ENCODE measurements at regions not wholly inside any gene's neighbourhood (a gene's known extent, or its start where the extent isn't known, plus 50 kb on each side); places are given as distances from the start of the nearest gene placed in this dataset.

- TF ChIP-seq, protein P1, sequence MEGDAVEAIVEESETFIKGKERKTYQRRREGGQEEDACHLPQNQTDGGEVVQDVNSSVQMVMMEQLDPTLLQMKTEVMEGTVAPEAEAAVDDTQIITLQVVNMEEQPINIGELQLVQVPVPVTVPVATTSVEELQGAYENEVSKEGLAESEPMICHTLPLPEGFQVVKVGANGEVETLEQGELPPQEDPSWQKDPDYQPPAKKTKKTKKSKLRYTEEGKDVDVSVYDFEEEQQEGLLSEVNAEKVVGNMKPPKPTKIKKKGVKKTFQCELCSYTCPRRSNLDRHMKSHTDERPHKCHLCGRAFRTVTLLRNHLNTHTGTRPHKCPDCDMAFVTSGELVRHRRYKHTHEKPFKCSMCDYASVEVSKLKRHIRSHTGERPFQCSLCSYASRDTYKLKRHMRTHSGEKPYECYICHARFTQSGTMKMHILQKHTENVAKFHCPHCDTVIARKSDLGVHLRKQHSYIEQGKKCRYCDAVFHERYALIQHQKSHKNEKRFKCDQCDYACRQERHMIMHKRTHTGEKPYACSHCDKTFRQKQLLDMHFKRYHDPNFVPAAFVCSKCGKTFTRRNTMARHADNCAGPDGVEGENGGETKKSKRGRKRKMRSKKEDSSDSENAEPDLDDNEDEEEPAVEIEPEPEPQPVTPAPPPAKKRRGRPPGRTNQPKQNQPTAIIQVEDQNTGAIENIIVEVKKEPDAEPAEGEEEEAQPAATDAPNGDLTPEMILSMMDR (conservative IDR thresholded peaks at IDR 0.05; ENCODE audit: low read depth, low read length) = no peak
- DNase-seq (ENCODE audit: low read depth) = no peak
- H3K4me3 ChIP-seq (ENCODE audit: low read depth, low read length) = no peak overlapping the region
These were observed 75.3 kb upstream of the PRR20G start for GRCh38 chr3:127363171-127363570.

- DNase-seq (ENCODE audit: low read depth) = no peak
- TF ChIP-seq, protein P1 (conservative IDR thresholded peaks at IDR 0.05; ENCODE audit: low read depth, low read length) = no peak
These were observed 72.8 kb upstream of the PRR20G start for GRCh38 chr3:127360647-127361046.

GRCh38 chr3:127358641-127359040 is 70.8 kb upstream of the PRR20G start:
- DNase-seq (ENCODE audit: low read depth) = no peak
- TF ChIP-seq, protein P1 (conservative IDR thresholded peaks at IDR 0.05; ENCODE audit: low read depth, low read length) = no peak

More at GRCh38 chr3:127360647-127361046, 72.8 kb upstream of the PRR20G start:
- H3K4me3 ChIP-seq (ENCODE audit: low read depth, low read length) = no peak overlapping the region

GRCh38 chr3:127356381-127356780 is 68.5 kb upstream of the PRR20G start:
- TF ChIP-seq, protein P1 (conservative IDR thresholded peaks at IDR 0.05; ENCODE audit: low read depth, low read length) = no peak
- H3K4me3 ChIP-seq (ENCODE audit: low read depth, low read length) = no peak overlapping the region

More at GRCh38 chr3:127358641-127359040, 70.8 kb upstream of the PRR20G start:
- no peak overlapping the region for H3K4me3 ChIP-seq (ENCODE audit: low read depth, low read length)

DNA sequence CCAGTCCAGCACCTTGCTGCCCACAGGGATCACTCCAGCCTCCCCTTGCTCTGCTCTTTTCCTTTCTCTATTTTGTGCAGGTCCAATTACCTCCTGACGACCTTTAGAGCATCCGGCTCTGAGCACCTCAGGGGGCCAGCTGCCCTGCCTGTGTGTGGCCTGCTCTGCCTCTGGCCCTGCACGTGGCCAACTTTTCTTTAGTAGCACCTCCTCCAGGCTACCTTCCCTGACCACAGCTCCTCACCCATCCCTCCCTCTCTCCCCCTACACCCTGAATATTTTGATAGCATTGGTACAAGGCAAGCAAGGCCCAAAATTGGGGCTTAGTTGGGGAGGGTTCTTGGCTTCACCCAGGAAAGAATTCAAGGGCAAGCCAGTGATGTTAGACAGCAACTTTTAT is 66.9 kb upstream of the PRR20G start:
- TF ChIP-seq, protein P1 (conservative IDR thresholded peaks at IDR 0.05; ENCODE audit: low read depth, low read length) = no peak
- H3K4me3 ChIP-seq (ENCODE audit: low read depth, low read length) = no peak overlapping the region
- DNase-seq (ENCODE audit: low read depth) = no peak

More at GRCh38 chr3:127356381-127356780, 68.5 kb upstream of the PRR20G start:
- no peak for DNase-seq (ENCODE audit: low read depth)

DNA sequence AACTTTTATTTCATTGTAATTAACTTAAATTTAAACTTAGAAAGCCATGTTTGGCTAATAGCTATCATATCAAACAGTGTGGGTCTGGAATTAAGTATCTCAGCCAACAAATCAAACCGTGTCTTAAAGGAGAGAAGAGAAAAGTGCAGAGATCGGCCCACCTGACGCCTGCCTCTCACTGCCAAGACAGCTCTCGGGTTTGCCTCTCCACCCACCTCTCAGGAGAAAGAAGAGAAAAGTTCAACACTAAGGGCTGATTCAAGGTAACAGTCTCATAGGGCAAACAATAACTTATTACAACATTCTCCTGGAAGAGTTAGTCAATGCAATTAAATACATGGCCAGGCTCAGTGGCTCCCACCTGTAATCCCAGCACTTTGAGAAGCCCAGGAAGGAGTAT is 64.8 kb upstream of the PRR20G start:
- TF ChIP-seq, protein P1 (conservative IDR thresholded peaks at IDR 0.05; ENCODE audit: low read depth, low read length) = no peak
- no peak overlapping the region for H3K4me3 ChIP-seq (ENCODE audit: low read depth, low read length)
- no peak for DNase-seq (ENCODE audit: low read depth)

GRCh38 chr3:127351775-127352350 is 64.0 kb upstream of the PRR20G start:
- DNase-seq (ENCODE audit: low read depth) = no peak
- H3K4me3 ChIP-seq (ENCODE audit: low read depth, low read length) = no peak overlapping the region
- TF ChIP-seq, protein P1 (conservative IDR thresholded peaks at IDR 0.05; ENCODE audit: low read depth, low read length) = no peak

All from choroid plexus epithelial cell (primary cell).